Retinal pigment epithelial cell (primary cell): ENCODE measurements at regions not wholly inside any gene's neighbourhood (a gene's known extent, or its start where the extent isn't known, plus 50 kb on each side); places are given as distances from the start of the nearest gene placed in this dataset.

ENCODE experiments used
- DNase-seq: peaks from one replicate; pipeline ENCODE4 v3.0.0-alpha.2; 2010; ENCODE audit warnings: low read depth
- H3K4me3 ChIP-seq: 2 replicates; pipeline ENCODE4 v1.5.1; 2011; ENCODE audit warnings: mild to moderate bottlenecking, low read length, control low read depth, moderate library complexity
- CTCF ChIP-seq: conservative IDR thresholded peaks from 2 replicates; pipeline ENCODE4 v1.5.1; 2011; ENCODE audit warnings: low read depth, low read length, control low read depth, inconsistent platforms

GRCh38 chr4:20440170-20440569 lies 188.5 kb downstream of the SLIT2 start:
- no peak overlapping the region for H3K4me3 ChIP-seq
- DNase-seq: no peak
- no peak for TF ChIP-seq CTCF

GRCh38 chr4:20443015-20443805 lies 191.5 kb downstream of the SLIT2 start:
- no peak for TF ChIP-seq CTCF
- DNase-seq: no peak
- no peak overlapping the region for H3K4me3 ChIP-seq

GRCh38 chr4:20444599-20445337 lies 193.1 kb downstream of the SLIT2 start:
- H3K4me3 ChIP-seq: no peak overlapping the region
- no peak for TF ChIP-seq CTCF
- no peak for DNase-seq

GRCh38 chr4:20445933-20446723 lies 194.4 kb downstream of the SLIT2 start:
- no peak for DNase-seq
- no peak overlapping the region for H3K4me3 ChIP-seq
- no peak for TF ChIP-seq CTCF

- H3K4me3 ChIP-seq: no peak overlapping the region
- DNase-seq: no peak
- no peak for TF ChIP-seq CTCF
Observed at GRCh38 chr4:20447103-20447502, 195.4 kb downstream of the SLIT2 start.

GRCh38 chr4:20451986-20452385 lies 200.3 kb downstream of the SLIT2 start:
- H3K4me3 ChIP-seq: no peak overlapping the region
- TF ChIP-seq CTCF: no peak
- no peak for DNase-seq
